RKO (cell line): ENCODE measurements at regions not wholly inside any gene's neighbourhood (a gene's known extent, or its start where the extent isn't known, plus 50 kb on each side); places are given as distances from the start of the nearest gene placed in this dataset.

Experiments used
- DNase-seq: peaks from one replicate; pipeline ENCODE4 v3.0.0-alpha.2; 2016; ENCODE audit warnings: low spot score

DNA sequence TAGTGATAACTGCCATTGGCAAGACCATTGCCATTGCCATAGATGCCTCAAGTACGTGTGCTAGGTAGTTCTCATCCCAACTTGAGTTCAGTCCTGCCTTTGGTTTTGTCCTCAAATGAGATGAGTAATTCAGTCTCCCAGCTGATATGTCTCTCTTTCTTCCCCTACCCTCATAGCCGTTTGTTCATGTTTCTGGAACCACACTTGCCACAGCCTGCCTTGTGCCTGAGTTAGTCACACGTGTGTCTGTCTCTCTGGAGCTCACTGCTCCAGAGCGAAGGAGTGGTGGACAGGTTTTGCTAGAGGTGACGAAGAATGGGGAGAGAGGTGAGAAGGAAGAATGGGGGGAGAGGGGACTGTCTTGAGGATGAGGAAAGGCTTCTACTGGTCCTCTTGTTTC lies 88.0 kb upstream of the IGF1R start:
- no peak for DNase-seq

DNA sequence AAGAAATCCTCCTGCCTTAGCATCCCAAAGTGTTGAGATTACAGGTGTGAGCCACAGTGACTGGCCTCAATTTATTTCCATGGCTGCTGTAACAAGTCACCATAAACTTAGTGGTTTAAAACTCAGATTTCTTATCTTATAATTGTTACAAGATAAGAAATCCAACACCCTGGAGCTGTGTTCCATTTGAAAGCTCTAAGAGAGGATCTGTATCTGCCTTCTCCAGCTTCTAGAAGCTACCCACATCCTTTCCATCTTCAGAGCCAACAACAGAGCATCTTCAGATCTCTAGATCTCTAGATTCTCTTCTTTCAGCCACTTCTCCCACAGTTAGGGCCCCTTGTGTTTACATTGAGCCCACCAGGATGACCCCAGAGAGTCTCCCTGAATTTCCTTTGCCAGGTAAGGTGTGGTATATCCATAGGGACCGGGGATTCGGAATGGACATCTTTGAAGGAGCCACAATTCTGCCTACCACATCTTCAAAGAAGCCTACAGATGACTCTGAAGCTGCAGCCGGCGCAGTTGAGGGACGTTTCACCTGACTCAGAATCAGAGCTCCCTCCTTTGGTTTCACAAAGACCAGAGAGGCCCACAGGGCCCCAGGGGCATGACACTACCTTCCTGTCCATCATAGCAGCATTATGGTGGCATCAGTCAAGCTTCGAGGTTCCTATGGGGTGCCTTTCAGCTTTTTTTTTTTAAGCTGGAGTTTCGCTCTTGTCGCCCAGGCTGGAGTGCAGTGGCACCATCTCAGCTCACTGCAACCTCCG lies 87.0 kb upstream of the IGF1R start:
- DNase-seq = no peak

DNA sequence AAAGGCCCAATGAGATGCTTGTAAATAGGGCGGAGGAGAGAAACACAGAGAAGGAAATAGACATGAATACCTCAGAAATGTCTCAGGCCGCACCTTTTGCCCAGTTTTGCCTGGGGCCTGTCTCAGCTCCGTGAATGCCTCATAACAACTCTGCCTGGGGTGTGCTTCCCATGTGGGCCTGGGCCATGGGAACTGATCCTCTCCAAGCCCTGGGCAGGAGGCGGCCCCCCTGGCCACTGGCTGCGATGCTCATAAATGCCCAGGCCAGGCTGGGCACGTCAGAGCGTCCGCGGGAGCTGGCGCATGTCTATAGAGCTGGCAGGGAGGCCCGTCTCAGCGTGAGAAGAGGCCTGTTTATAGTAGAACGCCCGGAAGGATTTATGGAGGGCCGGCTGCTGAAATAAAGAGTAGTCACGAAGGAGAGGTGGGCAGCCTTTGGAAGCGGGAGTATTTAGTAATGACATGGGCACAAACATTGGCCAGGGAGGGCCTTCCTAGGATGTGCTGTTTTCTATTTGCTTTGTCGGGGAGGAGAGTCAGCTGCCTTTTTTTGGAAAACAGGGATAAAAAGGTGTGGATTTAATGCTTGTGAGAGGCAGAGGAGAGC lies 85.9 kb upstream of the IGF1R start:
- no peak for DNase-seq

DNA sequence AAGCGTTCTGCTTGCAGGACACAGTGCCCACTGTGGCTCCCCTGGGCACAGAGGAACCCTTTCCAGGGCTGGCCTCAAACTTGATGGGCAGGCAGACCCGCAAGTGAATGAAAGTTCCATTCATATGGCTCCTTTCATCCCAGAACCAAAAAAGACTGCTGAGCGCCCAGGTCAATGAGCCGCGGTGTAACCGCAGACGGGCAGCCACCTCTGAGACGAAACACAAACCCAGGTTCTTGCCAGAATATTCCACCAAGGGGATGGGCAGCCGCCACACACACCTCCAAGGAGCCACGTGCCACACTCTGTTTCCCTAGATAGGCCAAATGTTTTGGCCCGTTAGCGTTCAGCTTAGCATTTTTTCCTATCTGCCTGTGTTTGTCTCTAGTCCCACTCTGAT lies 82.8 kb upstream of the IGF1R start:
- no peak for DNase-seq

DNA sequence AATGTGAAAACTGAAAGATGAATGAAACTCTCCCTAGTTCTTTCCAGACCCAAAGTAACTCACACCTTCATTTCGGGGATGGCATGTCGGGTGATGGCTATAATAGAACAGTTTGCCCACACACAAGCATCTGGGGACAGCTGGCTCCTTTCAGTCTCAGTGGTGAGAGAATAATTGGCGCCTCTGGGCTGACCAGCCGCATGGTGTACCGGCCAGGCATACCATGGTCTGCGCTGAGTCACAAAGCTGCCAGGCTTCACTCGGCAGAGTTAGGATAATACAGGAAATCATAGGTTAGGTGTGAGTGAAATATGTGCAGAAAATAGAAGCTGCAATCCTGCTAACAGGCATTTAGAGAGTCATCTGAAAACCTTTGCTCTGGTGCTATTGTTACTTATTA lies 80.4 kb upstream of the IGF1R start:
- DNase-seq = no peak

DNA sequence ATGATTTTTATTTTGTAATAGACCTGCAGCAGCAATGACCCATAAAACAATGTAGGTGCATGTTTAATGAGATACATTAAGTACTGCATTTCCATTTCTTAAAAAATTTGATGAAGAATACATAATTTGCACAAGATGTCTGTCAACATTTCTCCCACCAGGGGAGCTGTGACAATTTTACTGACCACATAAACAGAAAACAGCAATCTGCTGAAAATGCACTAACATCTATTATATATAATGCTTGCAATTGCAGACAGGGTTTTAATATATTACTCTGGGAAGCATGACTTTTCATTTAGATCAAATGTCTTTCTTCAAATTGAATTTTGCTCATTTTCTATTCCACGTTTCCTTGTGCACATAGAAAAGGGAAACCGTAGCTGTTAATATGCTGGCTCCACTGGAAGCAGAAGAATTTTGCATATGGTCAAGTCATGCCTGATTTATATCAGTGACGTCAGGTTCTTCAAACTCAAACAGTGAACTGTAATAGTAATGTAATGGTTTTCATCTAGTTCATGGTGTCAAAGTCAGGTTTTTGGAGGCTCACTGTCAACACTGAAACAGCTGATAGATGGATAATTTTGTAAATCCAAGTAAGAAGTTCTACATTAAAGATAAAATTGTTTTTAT lies 79.8 kb upstream of the IGF1R start:
- peak; percentile 23 for DNase-seq

DNA sequence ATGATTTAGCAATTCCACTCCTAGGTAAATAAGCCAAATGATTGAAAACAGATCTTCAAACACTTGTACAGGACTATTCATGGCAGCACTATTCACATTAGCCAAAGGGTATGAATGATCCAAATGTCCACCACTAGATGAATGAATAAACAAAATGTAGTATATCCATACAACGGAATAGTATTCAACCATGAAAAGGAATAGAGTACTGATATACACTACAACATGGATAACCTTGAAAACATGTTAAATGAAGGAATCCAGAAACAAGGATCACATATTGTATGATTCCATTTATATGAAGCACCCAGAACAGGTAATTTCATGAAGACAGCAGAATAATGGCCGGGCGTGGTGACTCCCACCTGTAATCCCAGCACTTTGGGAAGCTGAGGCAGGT lies 78.2 kb upstream of the IGF1R start:
- DNase-seq = no peak

DNA sequence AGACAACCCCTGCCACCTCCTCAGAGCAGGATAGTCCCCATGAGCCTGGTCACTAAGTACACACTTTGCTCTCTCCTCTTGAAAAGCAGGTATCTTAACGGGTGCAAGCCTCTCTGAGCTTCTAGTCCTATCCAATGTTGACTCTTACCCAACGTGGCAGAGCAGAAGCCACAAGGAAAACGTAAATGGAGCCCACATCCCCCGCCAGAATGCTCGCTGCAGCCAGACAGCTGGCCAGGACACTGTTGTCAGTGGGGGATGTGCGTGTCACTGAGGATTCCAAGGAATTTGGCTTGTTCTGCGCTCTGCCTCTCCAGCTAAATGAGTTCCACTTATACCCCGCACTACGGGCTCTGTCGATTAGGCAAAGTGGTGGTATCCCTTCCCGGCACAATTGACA lies 67.8 kb upstream of the IGF1R start:
- DNase-seq = no peak

DNA sequence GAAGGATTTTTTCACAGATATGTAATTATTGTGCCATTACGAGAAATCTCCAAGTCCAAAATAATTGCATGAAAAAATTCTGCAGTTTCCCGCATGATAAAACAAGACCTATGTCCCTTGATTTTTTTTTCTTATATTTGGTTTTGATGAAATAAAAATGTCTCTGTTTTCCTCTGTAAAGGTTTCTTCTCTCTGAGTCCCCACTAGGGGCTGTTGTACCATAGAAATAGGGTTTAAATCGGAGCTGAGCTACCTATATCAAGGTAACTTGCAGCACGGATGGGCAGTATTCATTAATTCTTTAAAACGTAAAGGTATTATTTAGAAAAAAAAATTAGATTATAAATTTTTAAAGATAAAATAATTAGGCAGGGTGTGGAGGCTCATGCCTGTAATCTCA lies 66.6 kb upstream of the IGF1R start:
- no peak for DNase-seq

DNA sequence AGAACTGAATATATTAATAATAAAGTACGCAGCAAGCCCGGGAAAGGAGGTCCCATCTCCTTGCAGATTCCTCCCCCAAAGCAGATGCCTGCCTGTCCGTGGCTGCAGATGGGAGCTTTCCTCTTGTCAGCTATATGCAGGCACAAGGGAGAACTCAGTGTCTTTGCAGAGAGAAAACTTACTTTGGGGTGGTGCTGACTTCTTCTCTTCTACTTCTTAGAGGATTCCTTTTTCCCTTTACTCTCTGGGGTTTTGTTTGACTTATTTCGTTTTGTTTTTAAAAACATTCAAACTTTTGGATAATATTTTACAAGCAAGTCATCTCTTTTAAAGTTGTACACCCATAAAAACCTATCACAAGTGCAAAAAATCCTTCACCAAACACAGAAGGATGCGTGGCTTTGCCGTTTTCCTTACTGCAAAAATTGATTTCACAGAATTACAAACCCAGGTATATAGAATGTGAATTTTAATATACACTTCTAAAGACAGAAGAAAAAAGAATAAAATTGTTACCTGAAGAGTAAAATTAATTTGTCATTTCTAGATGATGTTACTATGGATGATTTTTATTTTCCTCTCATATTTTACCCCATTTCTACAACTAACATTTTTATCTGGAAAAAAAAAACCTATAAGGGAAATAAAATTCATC lies 65.3 kb upstream of the IGF1R start:
- no peak for DNase-seq

DNA sequence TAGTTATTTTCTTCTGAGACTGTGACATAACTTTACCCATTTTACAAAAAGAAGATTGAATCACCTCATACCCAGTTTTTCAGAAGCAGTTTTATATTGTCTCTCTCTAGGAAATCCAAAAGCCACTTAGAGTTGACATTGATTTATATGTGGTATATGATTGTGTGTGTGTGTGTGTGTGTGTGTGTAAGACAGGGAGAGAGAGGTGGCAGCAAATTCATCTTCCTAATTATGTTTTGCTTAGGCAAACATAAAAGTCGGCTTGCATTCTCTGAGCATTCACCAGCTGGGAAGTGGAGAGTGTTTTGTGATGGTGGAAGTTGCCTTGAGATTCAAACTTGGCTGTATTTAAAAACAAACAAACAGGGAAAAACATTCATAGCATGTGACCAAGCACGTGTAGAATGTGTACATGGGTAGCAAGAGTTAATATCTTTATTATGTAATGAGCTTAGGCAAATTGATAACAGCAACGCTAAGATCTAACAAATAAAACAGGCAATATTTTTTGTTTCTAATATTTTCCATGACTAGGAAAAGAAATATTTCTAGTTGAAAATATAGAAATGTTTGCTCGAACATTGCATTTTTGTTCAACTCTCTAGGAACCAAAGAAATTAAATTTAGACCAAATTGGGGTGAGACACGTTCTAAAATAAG lies 64.4 kb upstream of the IGF1R start:
- no peak for DNase-seq

DNA sequence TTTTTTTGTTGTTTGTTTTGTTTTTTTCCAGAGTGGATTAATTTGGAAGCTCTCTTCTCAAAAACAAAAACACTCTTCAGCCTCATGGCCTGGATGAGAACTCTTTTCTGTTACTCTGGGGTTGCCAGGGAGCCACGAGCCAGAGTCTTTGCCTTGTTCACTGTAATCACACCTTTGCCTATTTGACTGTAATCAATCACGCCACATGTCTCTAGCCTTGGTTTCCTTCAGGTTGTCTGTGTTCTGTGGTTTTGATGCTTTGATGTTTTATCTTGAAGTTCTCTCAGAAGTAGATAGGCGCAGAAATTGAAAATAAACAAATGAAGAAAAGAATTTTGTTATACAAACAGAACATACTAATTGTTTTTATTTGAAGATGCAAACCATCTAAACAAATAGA lies 62.3 kb upstream of the IGF1R start:
- no peak for DNase-seq

DNA sequence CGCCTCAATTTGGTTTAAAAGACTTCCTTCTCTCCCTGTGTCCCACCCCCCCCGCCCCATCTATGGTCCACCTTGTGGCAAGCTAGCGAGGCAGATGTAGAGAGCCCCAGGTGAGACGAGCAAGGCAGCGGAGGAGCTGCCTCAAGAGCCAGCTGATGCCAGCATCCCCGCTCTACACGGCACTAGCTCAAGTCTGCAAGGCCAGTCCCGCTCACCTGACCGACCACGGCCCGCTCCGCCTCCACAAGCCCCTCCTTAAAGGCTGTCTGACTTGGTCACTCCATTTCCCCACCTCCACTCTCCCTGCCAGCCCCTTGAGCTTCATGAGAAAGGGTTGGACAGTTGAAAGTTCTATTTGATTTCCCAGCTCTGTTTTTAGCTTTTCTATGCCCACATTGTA lies 56.2 kb upstream of the IGF1R start:
- DNase-seq = no peak

DNA sequence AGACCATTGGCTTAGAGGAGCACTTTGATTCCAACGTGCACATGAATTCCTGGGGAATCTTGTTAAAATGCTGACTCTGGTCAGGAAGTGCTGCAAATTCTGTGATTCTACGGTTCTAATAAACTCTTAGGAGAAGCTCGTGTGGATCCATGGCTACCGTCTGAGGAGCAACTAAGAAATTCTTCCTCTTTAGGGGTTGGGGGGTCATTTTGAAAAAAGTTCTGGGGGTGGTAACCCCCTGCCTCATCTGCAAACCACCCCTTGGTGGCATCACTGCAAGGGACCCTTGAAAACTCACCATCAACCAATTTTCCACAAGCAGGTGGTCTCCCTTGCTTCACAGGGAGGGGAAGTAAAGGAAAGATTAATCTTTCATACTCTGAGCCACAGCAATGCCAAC lies 52.2 kb upstream of the IGF1R start:
- no peak for DNase-seq

DNA sequence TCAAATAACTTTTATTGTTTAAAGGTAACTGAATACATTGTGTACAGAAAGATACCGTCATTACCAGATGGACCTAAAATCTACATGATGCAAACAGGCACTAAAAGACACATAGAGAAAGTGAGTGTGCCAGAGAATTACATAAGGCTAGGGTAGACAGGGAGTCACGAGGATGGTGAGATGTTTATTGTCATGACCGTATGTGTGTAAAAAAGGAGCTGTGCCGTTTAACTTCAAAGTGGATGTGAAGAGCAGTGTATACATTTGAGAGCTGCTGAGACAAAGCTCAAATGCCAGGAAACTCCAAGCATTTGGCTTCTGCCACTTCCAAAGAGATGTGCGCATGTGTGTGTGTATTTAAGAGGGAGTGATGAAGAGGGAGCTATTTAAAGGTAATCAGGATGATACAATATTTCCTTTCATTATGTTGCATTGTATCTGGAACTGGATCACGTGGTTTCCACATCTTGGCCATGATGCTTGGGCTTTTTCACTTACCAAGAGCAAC lies 51.4 kb upstream of the IGF1R start:
- DNase-seq = no peak

DNA sequence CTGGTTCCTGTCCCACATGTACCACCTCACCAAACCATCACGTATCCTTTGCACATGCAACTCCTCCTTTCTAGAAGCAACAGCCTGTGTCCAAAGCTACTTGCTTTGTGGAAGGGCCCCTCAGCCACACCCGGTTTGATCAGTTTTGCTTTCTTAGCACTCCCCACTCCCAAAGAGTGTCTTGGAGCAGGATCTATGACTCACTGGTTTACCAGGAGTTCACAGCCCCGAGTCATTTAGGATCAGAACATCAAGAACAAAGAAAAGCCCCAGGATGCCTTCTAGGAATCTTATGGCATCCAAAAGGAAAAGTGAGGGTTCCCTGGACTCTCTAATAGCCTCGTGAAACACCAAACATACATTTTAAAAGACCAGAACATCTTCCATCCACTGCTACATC lies 50.7 kb upstream of the IGF1R start:
- no peak for DNase-seq
